HuH-7.5 (cell line): ENCODE measurements at regions not wholly inside any gene's neighbourhood (a gene's known extent, or its start where the extent isn't known, plus 50 kb on each side); places are given as distances from the start of the nearest gene placed in this dataset.

Experiments used
- DNase-seq: peaks from one replicate; pipeline ENCODE4 v3.0.0; 2011; ENCODE audit warnings: low spot score

DNA sequence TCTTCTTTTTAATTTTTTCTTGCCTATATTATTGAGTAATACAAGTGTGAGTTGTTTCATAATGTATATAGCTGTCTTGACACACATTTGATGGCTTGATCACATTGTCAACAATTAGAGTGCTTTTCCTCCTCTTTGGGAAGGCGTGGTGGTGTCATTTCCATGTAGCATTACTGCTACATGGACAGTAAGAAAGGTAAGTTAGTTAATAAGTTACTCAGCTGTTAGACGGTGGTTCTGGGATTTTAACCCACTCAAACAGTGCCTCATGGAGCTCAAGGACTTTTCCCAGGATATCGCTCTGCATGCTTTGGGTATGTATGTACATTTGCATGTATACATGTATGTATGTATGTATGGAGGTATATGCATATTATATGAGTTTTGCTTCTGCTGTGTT lies 94.6 kb downstream of the HAPSTR1 start:
- no peak for DNase-seq

DNA sequence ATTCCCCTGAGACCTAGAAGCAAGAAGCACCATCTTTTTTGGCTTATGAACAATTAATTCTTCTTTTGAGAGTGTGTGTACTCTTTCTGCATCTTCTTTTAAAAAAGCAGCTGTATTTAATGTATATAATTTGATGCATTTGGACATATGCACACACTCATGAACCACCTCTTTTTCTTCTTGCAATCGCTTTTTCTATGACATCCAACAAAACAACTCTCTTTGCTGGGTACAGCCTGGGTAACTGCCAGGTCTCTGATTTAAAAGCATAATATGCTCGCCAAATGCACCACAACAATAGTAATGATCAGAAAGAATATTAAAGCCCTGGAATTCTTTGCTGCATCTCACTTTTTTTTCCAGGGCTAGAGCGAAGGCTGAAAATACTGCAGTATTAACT lies 97.3 kb downstream of the HAPSTR1 start:
- DNase-seq, result no peak

- no peak for DNase-seq
Observed at GRCh38 chr16:9191274-9191850, 99.9 kb downstream of the HAPSTR1 start.

- DNase-seq, result no peak
Observed at GRCh38 chr16:9192746-9193145, 101.3 kb downstream of the HAPSTR1 start.

DNA sequence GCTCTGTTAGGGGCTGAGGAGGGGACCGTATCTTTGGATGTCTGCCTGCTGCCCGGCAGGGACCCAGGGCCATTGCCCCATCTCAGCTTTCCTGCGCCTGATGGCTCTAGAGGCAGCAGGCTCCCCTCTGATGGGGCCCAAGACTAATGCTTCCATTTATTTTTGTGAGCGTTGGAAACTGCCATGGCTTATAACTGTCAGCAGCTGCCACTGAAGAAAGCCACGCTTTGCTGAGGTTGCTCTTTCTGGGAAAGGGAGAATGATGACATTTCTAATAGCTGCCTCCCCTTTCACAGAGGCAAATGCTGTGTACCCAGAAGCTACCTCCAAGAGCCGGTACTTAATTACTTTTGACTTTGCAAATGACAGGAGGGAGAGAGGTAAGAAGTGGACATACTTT lies 103.8 kb downstream of the HAPSTR1 start:
- DNase-seq, result no peak

- DNase-seq, result no peak
Observed at GRCh38 chr16:9197957-9198661, 106.7 kb downstream of the HAPSTR1 start.

DNA sequence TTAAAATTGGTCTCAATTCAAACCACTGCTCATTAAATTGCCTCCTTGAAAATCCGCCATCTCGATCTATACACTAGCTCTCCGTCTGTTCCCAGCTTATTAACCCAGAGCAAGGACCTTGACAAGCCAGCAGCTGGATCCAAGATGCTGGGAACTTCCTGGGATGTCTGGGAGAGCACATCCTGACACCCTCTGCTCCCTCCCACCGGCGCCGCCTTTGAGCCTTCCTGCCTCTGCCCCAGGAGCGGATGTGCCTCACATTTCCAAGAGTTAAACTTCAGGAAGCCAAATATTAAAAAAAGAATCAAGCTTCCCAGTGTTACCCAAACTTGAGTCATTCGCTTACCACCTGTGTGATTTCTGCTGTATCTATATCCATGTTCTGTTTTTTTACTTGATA lies 107.9 kb downstream of the HAPSTR1 start:
- DNase-seq, result no peak

DNA sequence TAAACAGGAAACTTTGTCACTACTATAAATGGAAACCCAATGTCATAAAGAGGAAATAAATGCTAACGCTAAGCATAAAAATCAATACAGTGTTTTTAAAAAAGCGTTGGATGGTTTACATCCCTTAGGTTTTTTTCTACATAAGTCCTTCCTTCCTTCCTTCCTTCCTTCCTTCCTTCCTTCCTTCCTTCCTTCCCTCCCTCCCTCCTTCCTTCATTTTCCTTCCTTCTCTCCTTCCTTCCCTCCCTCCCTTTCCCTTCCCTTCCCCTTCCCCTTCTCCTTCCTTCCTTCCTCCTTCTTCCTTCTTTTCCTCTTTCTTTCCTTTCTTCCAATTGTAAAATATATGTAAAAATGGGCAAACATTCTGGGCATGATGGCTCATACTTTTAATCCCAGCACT lies 108.3 kb downstream of the HAPSTR1 start:
- no peak for DNase-seq

DNA sequence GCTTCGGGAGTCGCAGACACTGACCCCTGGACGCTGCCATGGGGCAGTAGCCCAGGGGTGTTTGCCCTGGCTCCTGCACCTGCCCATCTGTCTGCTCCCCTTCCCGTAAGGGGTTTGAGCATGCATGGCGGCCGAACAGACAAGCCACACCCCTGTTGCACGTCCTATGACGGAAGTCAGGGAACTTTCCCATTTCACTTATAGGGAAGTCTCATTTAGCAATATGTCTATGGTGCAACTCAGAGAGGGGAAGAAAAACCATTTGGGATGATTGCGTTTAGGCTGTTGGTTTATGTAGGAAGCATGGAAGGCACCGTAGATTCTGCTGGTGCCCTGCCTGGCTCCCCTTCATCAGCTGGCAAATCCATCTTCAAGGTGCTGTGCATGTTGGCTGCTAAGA lies 112.5 kb downstream of the HAPSTR1 start:
- DNase-seq, result no peak

DNA sequence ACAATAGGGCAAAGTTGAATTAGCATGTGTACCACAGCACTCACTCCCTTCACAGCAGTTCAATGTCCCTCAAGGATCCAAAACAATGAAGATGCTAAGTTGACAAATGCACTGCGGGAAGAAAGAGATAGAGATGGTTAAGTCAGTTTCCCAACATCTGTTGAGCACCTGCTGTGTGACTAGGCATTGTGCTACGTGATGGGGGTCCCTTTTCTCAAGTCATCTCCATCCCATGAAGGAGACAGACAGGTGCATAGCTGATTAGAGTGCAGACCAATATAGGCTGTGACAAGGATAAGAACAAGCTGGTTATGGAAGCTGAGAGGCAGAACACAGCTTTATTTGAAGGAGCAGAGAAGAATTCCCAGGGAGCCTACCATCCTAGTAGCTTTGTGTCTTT lies 114.2 kb downstream of the HAPSTR1 start:
- DNase-seq, result no peak

GRCh38 chr16:9206156-9206555 lies 114.7 kb downstream of the HAPSTR1 start:
- no peak for DNase-seq

DNA sequence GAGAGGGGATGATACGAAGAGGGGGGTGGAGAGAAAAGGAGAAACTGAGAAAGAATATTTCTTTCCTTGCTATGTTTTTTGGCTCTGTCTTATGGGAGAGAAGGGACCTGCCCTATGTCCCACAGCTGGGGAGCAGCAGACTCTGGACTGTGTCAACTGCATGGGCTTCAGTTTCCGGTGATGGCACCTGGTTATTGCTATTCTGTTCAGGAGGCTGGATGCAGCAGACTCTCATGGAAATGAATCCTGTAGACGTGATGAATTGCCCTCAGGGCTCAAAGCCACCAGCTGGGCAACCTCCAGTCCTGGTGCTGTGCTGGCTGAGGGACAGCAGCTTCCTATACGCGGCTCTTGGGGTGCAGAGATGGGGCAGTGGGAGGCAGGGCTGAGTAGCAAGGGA lies 121.2 kb downstream of the HAPSTR1 start:
- no peak for DNase-seq

DNA sequence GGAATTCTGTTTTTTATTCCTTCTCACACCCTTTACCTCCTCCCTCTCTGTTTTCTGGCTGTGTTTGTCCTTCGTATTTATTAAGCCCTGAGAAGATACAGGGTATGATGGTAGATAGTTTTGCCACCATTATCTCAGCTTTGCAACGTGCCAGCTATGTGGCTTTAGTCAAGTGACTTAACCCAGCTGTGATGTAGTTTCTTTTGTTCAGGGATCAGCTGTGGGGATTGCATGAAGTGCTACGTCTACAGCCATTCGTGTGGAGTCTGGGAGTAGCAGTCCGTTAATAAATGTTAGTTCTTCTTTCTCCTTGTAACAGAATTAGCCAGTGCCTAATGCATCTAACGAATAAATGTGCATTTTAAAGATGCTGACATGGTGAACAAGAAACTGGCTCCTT lies 128.4 kb downstream of the HAPSTR1 start:
- DNase-seq, result no peak

GRCh38 chr16:9225527-9226316 lies 134.3 kb downstream of the HAPSTR1 start:
- peak; percentile 35 for DNase-seq

- DNase-seq, result no peak
Observed at GRCh38 chr16:9226924-9227323, 135.5 kb downstream of the HAPSTR1 start.

DNA sequence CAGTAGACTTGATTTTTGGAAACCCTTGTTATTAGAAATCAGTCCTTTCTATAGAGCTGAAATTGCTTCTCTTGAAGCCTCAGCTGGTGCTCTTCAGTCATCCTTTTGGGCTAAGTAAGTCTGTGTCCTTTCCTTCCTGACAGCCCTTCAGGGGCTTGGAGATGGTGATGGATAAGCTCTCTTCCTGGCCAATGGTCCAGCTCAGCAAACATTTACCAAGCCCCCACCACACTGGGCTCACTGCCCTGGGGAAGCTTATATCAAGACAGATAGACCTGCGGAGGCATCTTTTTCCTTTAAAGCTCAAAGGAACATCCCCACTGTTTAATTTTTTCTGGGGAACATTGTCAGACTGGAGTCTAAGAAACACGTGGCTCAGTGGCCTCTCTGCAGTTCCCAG lies 139.6 kb downstream of the HAPSTR1 start:
- DNase-seq, result no peak

GRCh38 chr16:9232102-9232770 lies 140.8 kb downstream of the HAPSTR1 start:
- DNase-seq, result no peak

DNA sequence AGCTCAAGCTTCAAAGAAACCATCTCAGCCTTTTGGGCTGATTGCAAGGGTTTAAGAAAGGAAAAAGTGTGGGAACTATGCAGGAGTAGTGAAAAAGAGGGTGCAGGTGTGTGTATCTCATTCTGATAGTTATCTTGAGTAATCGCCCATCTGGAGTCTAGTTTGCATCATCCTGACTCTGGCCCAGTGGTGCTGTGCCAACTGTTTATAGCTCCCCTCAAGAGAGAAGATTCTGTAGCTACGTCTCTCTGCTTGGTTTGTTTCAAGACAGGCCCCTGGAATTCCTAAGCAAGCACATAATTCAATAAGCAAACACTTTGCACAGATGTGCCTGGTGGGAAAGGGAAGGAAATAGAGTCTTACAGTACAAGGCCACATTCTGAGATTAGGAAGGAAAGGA lies 144.4 kb downstream of the HAPSTR1 start:
- no peak for DNase-seq

GRCh38 chr16:9236319-9236718 lies 144.9 kb downstream of the HAPSTR1 start:
- no peak for DNase-seq

DNA sequence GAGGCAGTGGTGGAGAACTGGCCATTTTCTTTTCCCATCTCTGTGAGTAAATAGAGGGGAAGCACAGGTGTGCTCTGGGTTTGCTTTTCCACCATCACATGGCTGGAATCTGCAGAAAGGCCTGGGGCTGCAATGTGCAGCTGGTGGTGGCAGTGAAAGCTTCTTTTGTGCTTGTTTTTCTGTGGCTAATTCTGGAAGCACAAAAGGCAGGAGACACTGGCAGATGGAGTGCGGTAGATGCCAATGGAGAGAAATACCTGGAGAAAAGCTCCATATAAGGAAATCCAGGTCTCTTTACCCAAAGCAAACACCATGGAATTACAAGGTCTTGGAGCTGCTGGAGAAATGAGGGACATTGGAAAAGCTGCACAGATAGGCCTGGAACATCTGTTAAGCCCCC lies 146.9 kb downstream of the HAPSTR1 start:
- no peak for DNase-seq

DNA sequence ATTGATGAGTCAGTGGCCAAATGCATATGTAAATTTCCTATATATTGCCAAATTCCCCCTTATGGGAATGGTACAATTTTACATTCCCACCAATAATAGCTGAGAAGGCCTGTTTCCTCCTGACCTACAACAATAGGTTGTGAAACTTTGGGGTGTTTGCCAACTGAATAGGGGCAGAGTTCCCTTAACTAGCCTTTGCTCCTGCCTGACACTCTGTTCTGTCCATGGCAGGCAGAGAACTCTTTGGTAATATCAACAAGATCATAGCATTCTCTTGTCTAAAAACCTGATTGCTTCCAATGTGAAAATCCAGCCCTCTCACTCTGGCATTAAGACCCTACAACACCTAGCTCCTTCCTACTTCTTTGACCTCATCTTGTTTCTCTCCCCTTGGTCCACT lies 149.7 kb downstream of the HAPSTR1 start:
- no peak for DNase-seq

DNA sequence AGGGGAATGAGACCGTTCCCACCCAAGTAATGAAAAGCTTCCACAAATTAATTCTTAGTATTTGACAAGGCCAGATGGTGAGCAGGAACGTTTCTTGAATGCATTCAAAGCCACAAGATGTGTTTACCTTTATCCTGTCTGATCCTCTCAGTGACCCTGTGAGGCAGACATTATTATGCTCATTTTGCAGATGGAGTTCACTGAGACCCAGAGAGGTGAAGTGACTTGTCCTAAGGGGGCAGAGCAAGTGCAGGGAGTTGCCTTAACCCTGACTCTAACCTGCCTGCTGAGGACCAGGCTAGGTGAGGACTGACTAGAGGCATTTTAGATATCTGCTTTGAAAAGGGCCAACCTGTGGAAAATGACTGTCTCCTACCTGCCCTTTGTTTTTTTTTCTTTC lies 156.7 kb downstream of the HAPSTR1 start:
- no peak for DNase-seq

DNA sequence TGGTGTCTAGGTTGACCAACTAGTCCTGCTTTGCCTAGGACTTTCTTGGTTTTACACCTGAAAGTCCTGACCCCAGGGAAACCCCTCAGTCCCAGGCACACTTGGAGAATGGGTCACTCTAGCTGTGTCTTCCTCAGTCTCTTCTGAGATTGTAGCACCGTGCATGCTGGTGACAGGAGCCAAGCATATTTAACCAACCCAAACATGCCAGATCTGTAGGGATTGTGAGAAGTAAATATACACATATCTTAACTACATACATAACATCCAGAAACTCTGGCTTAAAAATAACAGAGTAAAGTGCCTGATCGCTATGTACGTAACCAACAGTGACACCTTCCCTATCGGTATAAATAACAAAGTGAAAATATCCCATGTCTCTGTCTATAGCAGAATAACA lies 158.1 kb downstream of the HAPSTR1 start:
- DNase-seq, result no peak
